Loucy (cell line): ENCODE measurements at regions not wholly inside any gene's neighbourhood (a gene's known extent, or its start where the extent isn't known, plus 50 kb on each side); places are given as distances from the start of the nearest gene placed in this dataset.

Experiments used
- H2AFZ ChIP-seq: fragments of 200-600 bp; sonication (generic); 2 replicates; pipeline ENCODE4 v1.6.0; 2016; ENCODE audit warnings: antibody characterized with exemption, mild to moderate bottlenecking, low read length, moderate library complexity
- H3F3A ChIP-seq: fragments of 200-600 bp; 2 replicates; pipeline ENCODE4 v1.6.0; 2016; ENCODE audit warnings: antibody characterized with exemption, low read depth, mild to moderate bottlenecking
- H3K27me3 ChIP-seq: fragments of 200-600 bp; sonication (generic); 2 replicates; pipeline ENCODE4 v1.6.1; 2014; ENCODE audit warnings: low read length, mild to moderate bottlenecking; ENCODE audit not compliant: insufficient read depth, poor library complexity, severe bottlenecking
- H3K36me3 ChIP-seq: fragments of 200-600 bp; sonication (generic); 2 replicates; pipeline ENCODE4 v1.6.1; 2016; ENCODE audit warnings: low read length; ENCODE audit not compliant: insufficient read depth
- H3K4me1 ChIP-seq: fragments of 200-600 bp; sonication (generic); 2 replicates; pipeline ENCODE4 v1.5.1; 2014; ENCODE audit warnings: low read length, mild to moderate bottlenecking; ENCODE audit not compliant: insufficient read depth, poor library complexity, severe bottlenecking
- H3K4me2 ChIP-seq: fragments of 200-600 bp; sonication (generic); 2 replicates; pipeline ENCODE4 v1.6.0; 2014; ENCODE audit warnings: antibody characterized with exemption, low read length, low read depth, mild to moderate bottlenecking; ENCODE audit not compliant: poor library complexity, severe bottlenecking
- H3K4me3 ChIP-seq: fragments of 200-600 bp; sonication (generic); 2 replicates; pipeline ENCODE4 v1.5.1; 2014; ENCODE audit warnings: low read length, mild to moderate bottlenecking, mixed read lengths; ENCODE audit not compliant: poor library complexity, severe bottlenecking
- H3K79me2 ChIP-seq: fragments of 200-600 bp; sonication (generic); 2 replicates; pipeline ENCODE4 v1.6.1; 2014; ENCODE audit warnings: low read length; ENCODE audit not compliant: insufficient read depth
- H3K9ac ChIP-seq: fragments of 200-600 bp; sonication (generic); 2 replicates; pipeline ENCODE4 v1.6.0; 2014; ENCODE audit warnings: mild to moderate bottlenecking, low read depth, low read length, moderate library complexity; ENCODE audit not compliant: poor library complexity, severe bottlenecking
- H3K9me2 ChIP-seq: fragments of 200-600 bp; sonication (generic); replicated peaks from 2 replicates; pipeline ENCODE4 v1.6.1; 2016; ENCODE audit warnings: low read depth, low read length, mixed read lengths
- H3K9me3 ChIP-seq: fragments of 200-600 bp; sonication (generic); 2 replicates; pipeline ENCODE4 v1.6.1; 2014; ENCODE audit warnings: mild to moderate bottlenecking, antibody characterized with exemption, low read length, low read depth; ENCODE audit not compliant: insufficient read depth
- H4K20me1 ChIP-seq: fragments of 200-600 bp; sonication (generic); 2 replicates; pipeline ENCODE4 v1.6.0; 2014; ENCODE audit warnings: antibody characterized with exemption, low read length, mild to moderate bottlenecking; ENCODE audit not compliant: insufficient read depth, poor library complexity, severe bottlenecking
- CTCF ChIP-seq: fragments of 200-600 bp; sonication (generic); conservative IDR thresholded peaks from 2 replicates; pipeline ENCODE4 v1.5.1; 2014; ENCODE audit warnings: mild to moderate bottlenecking, antibody characterized with exemption, low read length
- EZH2phosphoT487 ChIP-seq: fragments of 200-600 bp; IDR thresholded peaks from 2 replicates; pipeline ENCODE4 v1.6.1; 2018; ENCODE audit warnings: antibody characterized with exemption, mild to moderate bottlenecking, moderate library complexity, borderline replicate concordance

- no peak overlapping the region for H2AFZ ChIP-seq
- no peaks in the 10 kb centered on the region for H3K79me2 ChIP-seq
- no peaks in the 10 kb centered on the region for H3K9me2 ChIP-seq
- H4K20me1 ChIP-seq: no peaks in the 10 kb centered on the region
- no peaks in the 10 kb centered on the region for H3K27me3 ChIP-seq
- TF ChIP-seq CTCF (no peak), EZH2phosphoT487 (no peak)
- no peaks in the 10 kb centered on the region for H3K9me3 ChIP-seq
- no peaks in the 10 kb centered on the region for H3F3A ChIP-seq
- H3K4me1 ChIP-seq: no peaks in the 10 kb centered on the region
- H3K36me3 ChIP-seq: no peaks in the 10 kb centered on the region
- no peak overlapping the region for H3K4me2 ChIP-seq
- H3K9ac ChIP-seq: no peak overlapping the region
- no peak overlapping the region for H3K4me3 ChIP-seq
These were observed 82.8 kb downstream of the APTX start for GRCh38 chr9:32918628-32919027.
